NCI-H510A (cell line): ENCODE measurements at regions not wholly inside any gene's neighbourhood (a gene's known extent, or its start where the extent isn't known, plus 50 kb on each side); places are given as distances from the start of the nearest gene placed in this dataset.

ENCODE experiments used
- DNase-seq: peaks from one replicate; lab custom pipeline; 2025; lab: John Stamatoyannopoulos, UW

DNA sequence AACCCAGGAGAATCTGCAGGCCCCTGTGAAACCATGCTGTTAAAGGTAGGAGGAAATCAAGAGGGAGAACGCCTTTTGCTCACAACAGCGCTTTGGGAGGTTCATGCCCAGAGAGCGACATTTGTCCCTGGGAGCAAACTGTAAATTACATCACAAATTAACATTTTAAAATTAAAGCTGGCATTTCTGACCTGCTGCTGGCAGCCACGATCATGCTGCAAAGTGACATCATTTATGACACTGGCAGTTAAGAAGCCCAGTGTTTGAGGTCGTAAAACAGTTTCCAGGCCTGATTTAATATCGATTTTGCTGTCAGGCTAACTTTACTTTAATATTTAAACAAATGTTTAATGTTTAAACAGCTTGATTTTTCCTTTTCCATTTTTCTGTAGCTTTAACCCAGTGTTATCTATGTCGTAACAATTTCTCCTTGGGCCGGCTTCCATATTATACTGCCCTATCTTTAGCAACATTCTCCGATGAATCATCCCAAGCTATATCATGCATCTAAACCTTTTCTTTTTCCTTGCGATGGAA, 86.5 kb upstream of the NPVF start:
- DNase-seq = no peak

DNA sequence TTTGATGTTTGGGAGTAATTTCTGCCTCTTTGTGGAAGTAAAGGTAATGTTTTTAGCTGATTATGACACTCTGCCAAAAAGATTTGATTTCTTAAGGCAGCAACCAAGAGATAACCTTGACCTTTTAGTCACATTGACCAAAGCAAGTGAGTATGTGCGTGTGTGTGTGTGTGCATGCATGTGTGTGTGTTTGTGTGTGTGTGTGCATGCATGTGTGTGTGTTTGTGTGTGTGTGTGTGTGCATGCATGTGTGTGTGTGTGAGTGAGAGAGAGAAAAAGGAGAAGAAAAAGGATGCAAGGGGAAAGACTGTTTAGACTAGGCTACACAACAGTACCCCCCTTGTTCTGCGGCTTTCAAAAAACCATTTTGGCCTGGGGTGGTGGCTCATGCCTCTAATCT, 88.1 kb upstream of the NPVF start:
- no peak for DNase-seq

DNA sequence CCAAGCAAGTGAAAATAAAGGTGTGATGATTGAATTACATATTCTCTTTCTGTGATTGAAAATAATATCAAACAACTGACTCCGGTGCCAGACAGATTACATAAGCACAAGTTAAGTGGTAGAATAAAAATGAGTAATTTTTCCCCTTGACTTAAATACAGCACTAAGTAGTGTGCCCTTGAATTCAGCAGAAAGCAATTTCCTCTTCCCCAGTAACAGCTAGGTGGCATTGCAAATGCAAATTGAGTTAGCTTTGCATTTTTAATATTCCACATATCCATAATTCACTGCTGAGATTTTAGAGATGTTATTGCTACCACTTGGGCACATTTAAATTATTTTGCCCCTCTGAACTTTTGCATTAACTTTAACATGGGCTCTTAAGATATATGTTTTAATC, 89.8 kb upstream of the NPVF start:
- no peak for DNase-seq

DNA sequence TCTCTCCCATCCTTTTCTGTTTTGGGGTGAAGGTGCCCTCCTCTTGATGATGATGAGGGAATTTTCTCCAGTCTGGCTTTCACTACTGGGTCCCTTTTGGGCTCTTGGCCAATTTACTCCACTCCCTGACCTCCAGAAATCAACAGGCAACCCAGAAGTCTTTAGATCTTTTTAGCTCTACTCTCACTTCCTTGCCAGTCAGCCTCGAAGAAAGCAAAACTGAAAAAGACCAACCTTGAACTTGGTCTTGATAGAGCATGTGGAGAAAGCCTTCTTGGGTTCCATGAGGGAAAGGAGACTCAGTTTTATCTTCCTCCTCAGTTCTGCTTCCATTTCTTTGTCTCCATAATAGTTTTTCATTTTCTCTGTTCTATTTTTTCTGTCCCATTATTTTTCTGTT, 91.4 kb upstream of the NPVF start:
- no peak for DNase-seq

DNA sequence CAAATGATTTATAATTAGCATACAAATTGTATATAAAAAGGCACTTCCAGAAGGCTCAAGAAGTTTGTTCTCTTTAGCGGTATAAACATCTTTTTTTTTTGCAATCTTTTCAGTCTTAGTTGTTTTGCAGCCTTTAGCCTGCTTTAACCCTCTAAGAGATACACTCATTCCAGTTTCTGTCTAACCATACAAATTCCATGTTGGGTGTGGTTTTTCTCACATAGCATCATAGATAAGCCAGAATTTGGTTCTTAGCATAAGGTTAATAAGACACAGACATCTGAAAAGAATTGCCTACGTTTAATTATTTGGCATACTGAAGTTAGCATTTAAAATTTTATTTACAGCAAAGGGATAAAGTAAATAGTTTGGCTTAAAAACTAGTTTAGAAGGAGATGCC, 92.5 kb upstream of the NPVF start:
- no peak for DNase-seq

DNA sequence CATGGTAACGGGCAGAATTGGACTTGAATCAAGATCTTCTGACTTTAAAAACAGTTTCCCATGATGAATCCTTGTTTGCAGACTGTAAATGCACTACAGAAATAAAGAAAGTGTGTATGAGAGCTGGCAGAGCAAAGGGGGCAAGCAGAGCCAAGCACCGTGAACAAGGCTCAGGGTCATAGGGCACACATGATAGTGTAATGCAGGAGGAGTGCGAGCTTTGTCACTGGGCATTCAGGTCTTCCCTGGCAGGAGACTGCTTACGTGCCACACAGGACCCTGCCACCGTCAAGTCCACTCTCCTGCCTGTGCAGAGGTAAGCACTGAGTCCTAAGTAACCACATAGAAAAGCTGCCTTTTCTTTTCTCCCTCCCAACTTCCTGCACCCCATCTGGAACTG, 93.1 kb upstream of the NPVF start:
- DNase-seq = no peak

DNA sequence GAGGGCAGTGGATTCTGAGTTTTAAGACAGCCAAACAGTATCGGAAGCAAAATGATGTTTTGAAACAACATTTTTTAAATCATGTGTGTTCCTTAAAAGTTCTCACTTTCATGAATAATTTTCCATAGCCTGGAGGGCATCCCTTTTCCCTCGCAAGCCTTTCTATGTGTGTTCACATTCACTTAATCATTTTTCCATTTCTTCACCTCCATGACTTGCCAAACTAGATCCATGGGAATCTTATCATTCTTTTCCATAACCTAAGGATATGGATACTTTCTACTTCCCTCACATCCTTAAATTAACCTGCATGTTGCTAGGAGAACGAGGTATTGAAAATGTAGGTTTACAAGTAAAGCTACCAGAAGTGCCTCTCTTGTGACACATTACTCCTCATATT, 94.2 kb upstream of the NPVF start:
- DNase-seq = no peak

DNA sequence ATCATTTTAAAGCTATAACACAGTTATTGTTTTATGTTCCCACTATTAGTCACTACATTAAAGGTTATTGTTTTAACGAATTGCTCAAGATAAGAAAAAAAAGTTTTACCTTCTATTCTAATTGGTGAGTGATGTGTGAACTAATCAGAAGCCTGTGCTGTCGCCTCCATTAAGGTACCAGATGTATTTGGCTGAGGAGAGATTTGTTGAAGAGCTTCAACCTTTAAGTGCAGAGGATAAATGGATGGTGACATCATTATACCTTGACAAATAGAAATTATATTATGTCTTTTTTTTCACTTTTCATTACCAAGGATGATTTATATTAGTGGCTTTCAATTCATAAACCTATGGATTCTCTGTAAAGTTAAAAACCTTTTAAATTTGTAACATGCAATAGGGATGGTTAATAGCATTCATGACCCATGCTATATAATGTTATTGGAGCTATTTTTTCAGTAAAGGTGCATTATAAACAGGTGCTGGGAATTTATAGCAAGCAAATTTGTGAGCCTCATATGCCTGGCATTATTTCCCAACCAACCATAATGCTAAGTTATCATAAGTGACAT, 97.0 kb upstream of the NPVF start:
- no peak for DNase-seq

DNA sequence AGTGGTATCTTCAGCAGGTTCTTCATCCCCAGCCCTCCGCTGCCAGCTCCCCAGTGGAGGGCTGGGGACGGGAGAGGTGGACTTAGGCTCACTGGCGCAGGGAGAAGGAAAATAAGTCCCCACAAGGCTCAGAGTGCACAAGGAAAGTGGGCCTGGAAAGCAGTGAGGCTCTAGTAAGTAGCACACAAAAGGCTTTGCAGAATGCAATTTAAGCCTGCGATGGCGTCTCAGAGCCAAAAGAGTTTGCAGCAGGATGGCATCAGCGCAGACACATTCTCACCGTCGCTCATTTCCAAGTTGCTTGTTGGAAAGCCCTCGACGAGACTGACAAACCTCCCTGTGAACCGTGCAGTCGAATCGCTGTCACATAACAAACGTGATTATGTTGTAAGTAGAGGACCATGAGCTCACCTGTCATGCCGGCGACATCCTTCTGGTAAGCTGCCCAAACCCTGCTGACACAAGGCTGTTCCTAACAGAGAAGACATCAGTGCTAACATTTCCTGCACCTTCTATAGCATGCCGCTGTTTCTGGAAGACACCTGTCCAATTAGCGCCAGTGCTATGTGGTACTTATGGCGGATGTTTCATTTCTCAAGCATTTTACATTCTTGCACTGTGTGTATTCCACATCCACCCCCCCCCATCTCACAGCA, 98.3 kb upstream of the NPVF start:
- DNase-seq = no peak

DNA sequence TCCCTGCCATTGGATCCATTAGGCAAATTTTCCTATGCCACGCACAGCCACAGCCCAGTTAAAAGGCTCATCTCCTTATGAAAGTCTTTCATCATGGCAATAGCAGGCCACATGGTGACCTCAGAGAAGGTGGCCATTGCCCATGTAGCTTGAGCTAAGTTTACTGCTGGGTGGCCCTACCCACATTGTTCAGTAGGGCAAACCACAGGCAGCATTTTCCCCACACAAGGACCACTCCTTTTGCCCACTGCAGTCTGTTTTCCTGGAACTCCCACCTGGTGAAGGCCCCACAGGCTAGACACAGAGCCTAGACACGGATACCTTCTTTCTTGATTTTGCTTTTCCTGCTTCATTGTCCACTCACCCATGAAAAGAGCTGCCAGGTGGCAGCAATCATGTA, 101.5 kb upstream of the NPVF start:
- DNase-seq = no peak

DNA sequence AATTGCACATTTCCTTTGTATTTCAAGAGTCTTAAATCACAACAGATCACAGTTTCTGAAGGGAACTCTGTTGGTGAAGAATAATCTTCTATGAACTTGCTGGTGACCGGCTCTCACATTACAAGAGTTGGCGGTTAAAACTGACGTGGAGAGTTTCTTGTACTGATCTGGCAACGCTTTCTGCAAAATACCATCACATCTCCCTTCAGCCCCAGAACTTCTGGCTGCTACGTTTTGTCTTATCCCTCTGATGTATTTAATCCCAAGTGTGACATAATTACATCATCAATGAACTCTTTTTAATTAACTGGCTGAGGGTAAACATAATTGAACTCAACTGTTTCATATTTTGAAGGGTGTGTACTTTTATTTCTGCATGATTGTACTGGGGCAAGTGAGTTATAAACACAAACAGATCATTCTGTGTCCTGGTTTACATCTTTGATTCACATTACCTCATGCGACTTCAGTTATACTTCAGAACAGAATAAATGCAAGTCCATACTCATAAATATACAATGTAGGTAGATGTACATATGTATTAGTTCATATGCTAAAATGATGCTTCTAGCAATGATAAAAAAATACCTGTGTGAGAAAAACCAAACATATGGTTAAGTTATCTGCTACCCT, 105.1 kb upstream of the NPVF start:
- DNase-seq = no peak

DNA sequence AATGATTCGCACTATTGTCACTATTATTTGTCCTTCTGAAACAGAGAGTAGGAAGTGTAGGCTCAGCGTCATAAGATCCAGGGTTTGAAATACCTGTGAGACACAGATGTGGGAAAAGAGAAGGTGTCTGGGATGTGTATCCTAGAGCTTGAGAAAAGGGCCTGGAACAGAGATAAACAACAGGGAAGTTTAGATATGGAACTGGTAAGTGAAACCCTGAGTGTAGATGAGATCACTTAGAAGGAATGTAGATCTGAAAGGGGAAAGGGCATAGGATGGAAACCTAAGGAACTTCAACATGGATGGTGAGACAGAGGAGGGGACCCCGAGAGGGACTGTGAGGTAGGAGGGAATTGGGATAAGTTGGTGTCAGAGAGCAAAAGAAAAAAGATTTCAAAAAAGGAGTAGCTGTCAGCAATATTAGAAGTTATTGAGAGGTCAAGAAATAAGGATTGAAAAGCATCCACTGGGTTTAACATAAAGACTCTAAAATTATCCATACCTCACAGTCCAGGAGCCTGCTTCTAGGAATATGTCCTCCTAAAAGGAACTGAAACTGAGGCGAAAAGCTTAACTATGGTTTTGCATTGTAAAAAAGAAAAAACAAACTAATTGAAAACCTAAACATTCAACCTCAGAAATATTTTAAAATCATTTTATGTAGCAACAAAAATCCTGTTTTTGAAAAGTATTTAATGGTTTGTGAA, 119.2 kb upstream of the NPVF start:
- no peak for DNase-seq

DNA sequence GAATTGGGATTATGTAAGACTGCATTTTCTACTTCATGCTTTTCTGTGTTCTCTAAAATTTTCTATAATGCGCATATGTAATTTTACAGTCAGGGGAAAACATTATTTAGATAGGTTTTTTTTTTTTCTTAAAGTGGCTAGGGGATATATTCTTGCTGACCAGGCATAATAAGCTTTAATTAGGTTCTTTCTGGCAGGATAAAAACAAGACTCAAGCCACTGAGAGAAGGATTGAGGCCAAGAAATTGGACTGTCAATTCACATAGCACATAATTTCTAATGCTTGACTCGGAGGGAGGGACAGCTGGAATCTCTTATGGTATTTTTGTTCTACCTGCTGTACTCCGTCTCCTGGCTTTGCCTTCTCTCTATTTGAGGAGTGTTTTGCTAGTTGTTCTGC, 119.8 kb upstream of the NPVF start:
- DNase-seq = no peak

DNA sequence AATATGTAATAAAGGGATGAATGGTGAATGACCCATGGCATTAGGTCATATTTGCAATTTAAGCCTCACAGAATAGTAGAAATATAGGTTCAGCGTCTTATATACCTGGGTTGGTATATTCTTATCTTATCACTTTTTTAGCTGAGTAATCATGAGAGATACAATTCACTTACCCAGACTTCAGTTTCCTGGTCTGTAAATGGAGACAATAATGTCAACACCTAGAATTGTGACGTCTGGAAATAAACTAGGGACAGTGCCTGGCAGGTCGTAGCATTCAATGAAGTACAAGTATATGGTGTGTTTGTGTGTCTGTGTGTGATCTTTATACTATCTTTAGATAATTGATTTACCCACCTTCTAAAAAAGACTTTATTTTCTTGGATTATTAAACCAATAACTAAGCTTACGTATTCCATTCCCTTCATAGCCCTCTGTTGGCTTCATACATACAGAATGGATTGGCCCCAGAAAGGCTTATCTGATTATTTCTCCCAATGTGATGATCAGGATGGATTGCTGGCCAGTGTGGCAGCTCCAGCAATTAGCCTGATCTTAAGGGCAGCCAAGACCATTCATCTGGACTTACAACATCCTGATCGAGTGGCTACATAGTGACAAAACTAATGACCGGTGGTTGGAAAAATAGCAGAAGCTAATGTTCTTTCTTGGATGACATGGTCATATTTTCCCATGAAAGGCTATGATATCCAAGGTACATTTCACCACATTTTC, 121.2 kb upstream of the NPVF start:
- no peak for DNase-seq

DNA sequence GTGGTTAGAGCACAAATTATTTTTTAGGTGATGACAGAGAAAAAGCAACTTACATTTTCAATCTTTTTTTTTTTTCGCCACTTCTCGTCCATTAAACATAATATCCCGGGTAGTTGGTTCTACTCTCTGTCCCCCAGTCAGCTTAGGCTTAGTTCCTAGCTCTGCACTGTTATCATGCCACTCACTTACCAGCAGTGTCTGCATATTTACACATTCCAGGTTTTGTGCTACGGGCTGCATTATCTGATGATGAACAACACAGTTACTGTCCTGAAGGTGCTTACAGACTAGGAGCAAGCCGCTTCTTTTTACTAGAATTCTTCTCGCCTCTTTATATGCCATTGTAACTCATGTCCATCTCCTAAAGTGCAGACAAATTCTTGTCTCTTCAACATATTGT, 121.8 kb upstream of the NPVF start:
- no peak for DNase-seq

DNA sequence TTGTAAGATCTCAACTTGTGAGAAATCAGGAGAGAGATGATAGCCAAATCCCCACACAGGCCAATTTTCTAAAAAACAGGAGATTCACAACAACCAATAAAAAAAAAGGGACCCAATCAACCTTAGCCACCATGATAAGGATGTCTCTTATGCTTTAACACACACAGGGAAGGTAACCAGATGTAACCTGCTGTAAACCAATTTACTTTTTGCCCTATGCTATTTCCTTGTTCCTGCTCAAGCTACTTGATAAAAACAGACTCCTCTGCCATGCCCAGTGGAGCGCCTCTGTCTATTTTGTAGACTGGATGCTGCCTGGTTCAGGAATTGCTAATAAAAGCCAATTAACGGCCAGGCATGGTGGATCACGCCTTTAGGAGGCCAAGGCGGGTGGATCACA, 123.5 kb upstream of the NPVF start:
- no peak for DNase-seq

DNA sequence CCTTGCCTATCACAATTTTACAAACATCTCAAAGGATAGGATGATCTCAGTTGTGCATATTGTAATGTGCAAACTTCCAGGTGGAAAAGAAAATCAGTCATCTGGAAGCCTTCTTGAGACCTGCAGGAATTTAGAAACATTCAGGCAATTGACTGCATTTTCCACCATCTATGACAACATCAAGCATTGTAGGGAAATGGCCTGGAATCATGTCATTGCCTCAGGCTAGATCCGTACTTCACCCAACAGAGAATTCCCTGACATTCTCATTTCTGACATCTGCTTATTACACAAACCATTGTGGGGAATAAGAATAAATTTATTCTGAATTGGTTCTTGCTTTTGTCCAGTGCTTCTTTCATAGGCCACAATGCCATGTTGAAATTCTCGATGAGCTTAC, 124.9 kb upstream of the NPVF start:
- DNase-seq = no peak

DNA sequence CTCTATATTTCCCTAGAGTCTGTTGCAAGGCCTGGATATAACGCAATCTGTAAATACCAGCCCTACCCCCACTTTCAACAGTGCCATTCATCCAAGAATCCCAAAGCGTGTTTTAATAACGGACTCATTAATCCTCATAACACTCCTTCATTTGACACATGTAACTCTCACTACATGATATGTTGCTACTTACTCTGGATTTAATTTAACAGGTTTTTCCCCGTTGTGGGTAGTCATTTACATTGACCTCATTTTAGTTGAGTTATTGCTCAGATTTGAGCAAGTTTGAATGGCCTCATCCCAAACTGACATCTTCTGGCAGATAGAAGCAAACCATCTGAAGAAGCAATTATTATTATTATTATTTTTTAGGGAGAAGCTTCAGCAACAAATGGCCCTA, 125.4 kb upstream of the NPVF start:
- DNase-seq = no peak

DNA sequence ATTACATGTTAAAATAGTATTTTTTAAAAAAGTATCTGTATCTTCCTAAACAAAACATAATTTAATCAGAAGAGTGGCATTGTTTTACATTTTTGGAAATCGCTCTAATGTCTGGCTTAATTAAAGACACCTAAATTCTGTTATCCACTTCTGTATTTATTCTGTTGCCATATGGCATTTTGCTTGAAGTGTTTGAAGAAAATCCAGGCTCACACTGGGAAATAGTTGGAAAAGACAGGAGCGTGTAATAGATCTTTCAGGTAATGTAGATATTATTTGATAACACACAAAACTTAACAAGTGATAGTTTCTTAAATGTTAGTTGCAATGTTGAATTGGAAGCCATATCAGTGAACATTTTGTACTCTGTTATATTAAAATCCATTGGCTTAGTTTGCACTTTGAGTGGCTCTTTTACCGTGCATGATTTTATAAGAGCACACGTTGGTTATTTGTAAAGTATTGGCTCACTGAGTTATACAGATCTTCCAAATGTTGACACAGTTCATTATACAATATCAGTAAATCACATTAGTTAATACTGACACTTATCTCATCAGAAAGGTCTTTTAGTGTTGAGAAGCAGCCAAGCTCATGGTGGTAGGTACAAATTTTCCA, 128.4 kb upstream of the NPVF start:
- no peak for DNase-seq

DNA sequence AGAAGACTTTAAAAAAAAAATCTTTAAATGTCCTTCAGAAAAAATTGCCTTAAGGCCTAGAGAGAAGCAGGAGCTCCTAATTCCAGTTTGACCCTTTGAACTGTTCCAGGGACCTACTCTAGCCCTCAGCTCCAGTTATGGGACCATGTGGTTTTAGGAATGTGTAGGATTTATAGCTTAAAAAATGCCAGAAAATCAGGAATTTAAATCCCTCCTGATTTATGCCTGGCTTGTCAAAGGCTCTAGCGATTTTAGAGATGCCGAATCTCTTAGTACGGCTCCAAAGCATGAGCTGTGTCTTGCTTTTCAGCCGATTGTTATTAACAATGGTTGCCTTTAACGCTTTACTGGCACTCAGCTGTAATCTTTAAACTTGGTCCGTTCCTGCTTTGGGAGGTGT, 130.6 kb upstream of the NPVF start:
- no peak for DNase-seq

DNA sequence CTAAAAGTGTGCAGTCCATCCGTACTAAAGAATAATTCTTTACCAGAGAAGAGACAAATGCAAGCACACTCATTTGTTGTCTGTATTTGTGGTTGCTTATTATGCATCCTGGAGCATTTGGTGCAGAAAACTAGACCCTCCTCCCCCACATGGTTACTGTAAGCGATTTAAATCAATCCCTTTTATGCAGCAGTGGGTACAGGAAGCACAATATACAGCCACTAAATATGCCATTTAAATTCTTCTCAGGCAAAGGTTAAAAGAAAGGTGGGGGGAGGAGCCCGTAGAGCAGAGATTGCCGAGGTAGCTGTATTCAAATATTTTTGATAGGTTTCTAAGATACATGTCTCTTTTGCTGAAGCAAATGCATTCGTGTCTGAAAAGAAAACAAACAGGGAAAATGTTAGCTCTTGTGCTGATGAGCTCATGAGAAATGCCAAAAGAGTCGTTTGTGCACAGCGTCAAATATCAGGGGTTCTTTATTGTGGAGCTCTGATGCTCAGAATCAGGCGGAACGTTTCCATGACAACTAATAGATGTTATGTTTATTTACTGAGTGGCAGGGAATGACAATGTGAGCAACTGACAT, 131.3 kb upstream of the NPVF start:
- DNase-seq = no peak

DNA sequence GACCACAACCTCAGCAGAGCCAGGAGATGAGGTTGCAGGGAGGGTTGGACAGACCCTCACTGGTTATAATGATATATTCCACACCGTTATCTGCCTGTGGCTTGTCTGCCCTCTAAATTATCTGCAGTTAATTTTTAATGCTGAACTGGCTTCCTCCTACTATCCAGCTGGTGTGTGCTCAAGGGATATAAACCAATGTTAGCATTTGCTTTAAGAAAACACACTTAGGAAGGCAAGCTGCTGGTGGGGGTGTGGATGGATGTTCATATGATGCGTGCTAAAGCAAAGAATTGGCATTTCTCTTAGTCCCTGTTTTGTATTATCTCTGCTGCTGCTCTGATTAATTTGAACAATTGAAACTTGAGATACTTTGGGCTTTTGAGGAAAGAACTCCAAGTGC, 132.2 kb upstream of the NPVF start:
- no peak for DNase-seq
